HL-60 (cell line): ENCODE measurements at regions not wholly inside any gene's neighbourhood (a gene's known extent, or its start where the extent isn't known, plus 50 kb on each side); places are given as distances from the start of the nearest gene placed in this dataset.

Source experiments
- DNase-seq, 2 experiments: peaks; one replicate each; pipeline ENCODE4 v3.0.0-alpha.2; 2010 to 2020; ENCODE audit warnings: low read depth in 1 of 2, low spot score in 1 of 2
- H3K27ac ChIP-seq: fragments of 250-450 bp; sonication (Bioruptor Pico); replicated peaks from 2 replicates; pipeline ENCODE4 v1.5.1; 2020; ENCODE audit warnings: mild to moderate bottlenecking, moderate library complexity
- H3K27me3 ChIP-seq: fragments of 250-450 bp; sonication (Bioruptor Pico); 2 replicates; pipeline ENCODE4 v1.5.1; 2021; ENCODE audit warnings: mild to moderate bottlenecking, moderate library complexity; ENCODE audit not compliant: insufficient read depth, poor library complexity, severe bottlenecking
- H3K4me3 ChIP-seq: replicated peaks from 2 replicates; pipeline ENCODE4 v1.5.1; 2011; ENCODE audit warnings: mild to moderate bottlenecking, control low read depth, low read length; ENCODE audit not compliant: insufficient read depth
- GABPA ChIP-seq: IDR thresholded peaks from 2 replicates; pipeline ENCODE4 v1.6.1; 2012; ENCODE audit warnings: low read depth
- POLR2AphosphoS5 ChIP-seq: IDR thresholded peaks from 2 replicates; pipeline ENCODE4 v1.6.1; 2012; ENCODE audit warnings: low read depth
- REST ChIP-seq: IDR thresholded peaks from 2 replicates; pipeline ENCODE4 v1.6.1; 2012; ENCODE audit warnings: low read depth; ENCODE audit not compliant: insufficient replicate concordance
- SPI1 ChIP-seq: IDR thresholded peaks from 2 replicates; pipeline ENCODE4 v1.6.1; 2012; ENCODE audit warnings: low read depth, mild to moderate bottlenecking, borderline replicate concordance
- TF ChIP-seq, protein P1 (sequence below): IDR thresholded peaks from one replicate; pipeline ENCODE4 v1.5.1; 2011; ENCODE audit warnings: low read length, control low read depth, inconsistent platforms; ENCODE audit not compliant: insufficient read depth

- H3K27me3 ChIP-seq: no peaks in the 10 kb centered on the region
- TF ChIP-seq POLR2AphosphoS5 (no peak), SPI1 (no peak), GABPA (no peak), REST (no peak)
- TF ChIP-seq, protein P1, sequence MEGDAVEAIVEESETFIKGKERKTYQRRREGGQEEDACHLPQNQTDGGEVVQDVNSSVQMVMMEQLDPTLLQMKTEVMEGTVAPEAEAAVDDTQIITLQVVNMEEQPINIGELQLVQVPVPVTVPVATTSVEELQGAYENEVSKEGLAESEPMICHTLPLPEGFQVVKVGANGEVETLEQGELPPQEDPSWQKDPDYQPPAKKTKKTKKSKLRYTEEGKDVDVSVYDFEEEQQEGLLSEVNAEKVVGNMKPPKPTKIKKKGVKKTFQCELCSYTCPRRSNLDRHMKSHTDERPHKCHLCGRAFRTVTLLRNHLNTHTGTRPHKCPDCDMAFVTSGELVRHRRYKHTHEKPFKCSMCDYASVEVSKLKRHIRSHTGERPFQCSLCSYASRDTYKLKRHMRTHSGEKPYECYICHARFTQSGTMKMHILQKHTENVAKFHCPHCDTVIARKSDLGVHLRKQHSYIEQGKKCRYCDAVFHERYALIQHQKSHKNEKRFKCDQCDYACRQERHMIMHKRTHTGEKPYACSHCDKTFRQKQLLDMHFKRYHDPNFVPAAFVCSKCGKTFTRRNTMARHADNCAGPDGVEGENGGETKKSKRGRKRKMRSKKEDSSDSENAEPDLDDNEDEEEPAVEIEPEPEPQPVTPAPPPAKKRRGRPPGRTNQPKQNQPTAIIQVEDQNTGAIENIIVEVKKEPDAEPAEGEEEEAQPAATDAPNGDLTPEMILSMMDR: no peak
- DNase-seq: no peak
- no peak overlapping the region for H3K4me3 ChIP-seq
- H3K27ac ChIP-seq: no peak overlapping the region
Measured at GRCh38 chr12:19740472-19741131, 301.3 kb downstream of the AEBP2 start.

GRCh38 chr12:19741132-19741489 lies 301.8 kb downstream of the AEBP2 start:
- H3K27ac ChIP-seq: no peak overlapping the region
- H3K4me3 ChIP-seq: no peak overlapping the region
- no peak for DNase-seq
- H3K27me3 ChIP-seq: no peaks in the 10 kb centered on the region
- TF ChIP-seq POLR2AphosphoS5: no peak
- TF ChIP-seq SPI1: no peak
- TF ChIP-seq, protein P1: no peak
- no peak for TF ChIP-seq GABPA

DNA sequence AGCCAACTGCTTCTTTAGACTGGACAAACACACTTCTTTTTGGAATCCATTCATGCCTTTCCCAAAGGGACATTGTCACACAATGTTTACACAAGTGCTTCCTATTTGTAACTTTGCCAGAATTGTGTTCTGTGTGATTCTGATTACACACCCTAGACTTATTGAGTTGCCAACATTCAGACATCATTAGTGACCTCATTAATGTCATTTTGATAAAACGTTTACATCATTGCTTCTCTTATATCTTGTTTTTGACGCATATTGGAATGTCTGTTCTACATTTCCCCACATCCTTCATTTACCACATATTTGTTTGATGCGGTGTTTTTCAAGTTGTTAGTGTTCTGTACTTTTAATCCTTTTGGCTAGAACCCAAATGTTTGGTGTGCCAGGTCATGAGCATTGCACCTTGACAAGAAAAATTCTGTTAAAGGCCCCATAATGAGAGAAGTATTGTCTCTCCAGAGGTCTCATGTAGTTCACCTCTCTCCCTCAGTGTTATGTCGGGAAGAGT lies 305.5 kb downstream of the AEBP2 start:
- no peaks in the 10 kb centered on the region for H3K27me3 ChIP-seq
- no peak for TF ChIP-seq SPI1
- no peak for DNase-seq

GRCh38 chr12:19746471-19746870 lies 307.2 kb downstream of the AEBP2 start:
- H3K4me3 ChIP-seq: no peak overlapping the region
- H3K27me3 ChIP-seq: no peaks in the 10 kb centered on the region
- H3K27ac ChIP-seq: no peak overlapping the region
- no peak for DNase-seq
- TF ChIP-seq SPI1 (no peak), REST (no peak), GABPA (no peak), POLR2AphosphoS5 (no peak)
- TF ChIP-seq, protein P1: no peak

More for the DNA sequence above, 305.5 kb downstream of the AEBP2 start:
- H3K27ac ChIP-seq: no peak overlapping the region
- no peak overlapping the region for H3K4me3 ChIP-seq
